HepG2 (cell line): ENCODE measurements at regions not wholly inside any gene's neighbourhood (a gene's known extent, or its start where the extent isn't known, plus 50 kb on each side); places are given as distances from the start of the nearest gene placed in this dataset.

Source experiments
- CEBPB ChIP-seq: IDR thresholded peaks from 2 replicates; pipeline ENCODE4 v1.6.1; 2011; ENCODE audit warnings: low read depth, low read length, improper control_type of control experiment, borderline replicate concordance
- EP300 ChIP-seq, 3 experiments: sonication (generic) in 1 of 3; formaldehyde crosslinking in 1 of 3; IDR thresholded peaks; 2 replicates each; pipeline versions ENCODE4 v1.5.1 to v1.6.1; 2011 to 2020; ENCODE audit warnings: low read depth in 2 of 3, low read length in 2 of 3, borderline replicate concordance in 1 of 3, improper control_type of control experiment in 1 of 3, mild to moderate bottlenecking in 1 of 3, missing genetic modification reagents in 1 of 3, moderate library complexity in 1 of 3
- POLR2A ChIP-seq, 2 experiments: IDR thresholded peaks; 2 replicates each; pipeline ENCODE4 v1.6.1; 2011; ENCODE audit warnings: low read depth in 2 of 2, low read length in 2 of 2, mild to moderate bottlenecking in 1 of 2, moderate library complexity in 1 of 2; ENCODE audit not compliant: insufficient read depth in 1 of 2
- ZFY ChIP-seq: sonication (generic); formaldehyde crosslinking; IDR thresholded peaks from 2 replicates; pipeline ENCODE4 v1.4.0; 2020; ENCODE audit warnings: missing genetic modification reagents
- TF ChIP-seq, protein P1 (sequence below): sonication (generic); formaldehyde crosslinking; IDR thresholded peaks from 2 replicates; pipeline ENCODE4 v1.9.0; 2021; ENCODE audit warnings: missing genetic modification reagents, borderline replicate concordance
- TF ChIP-seq, protein P2 (sequence below): sonication (generic); formaldehyde crosslinking; IDR thresholded peaks from 2 replicates; pipeline ENCODE4 v1.5.0; 2020; ENCODE audit warnings: mild to moderate bottlenecking, missing genetic modification reagents, moderate library complexity

DNA sequence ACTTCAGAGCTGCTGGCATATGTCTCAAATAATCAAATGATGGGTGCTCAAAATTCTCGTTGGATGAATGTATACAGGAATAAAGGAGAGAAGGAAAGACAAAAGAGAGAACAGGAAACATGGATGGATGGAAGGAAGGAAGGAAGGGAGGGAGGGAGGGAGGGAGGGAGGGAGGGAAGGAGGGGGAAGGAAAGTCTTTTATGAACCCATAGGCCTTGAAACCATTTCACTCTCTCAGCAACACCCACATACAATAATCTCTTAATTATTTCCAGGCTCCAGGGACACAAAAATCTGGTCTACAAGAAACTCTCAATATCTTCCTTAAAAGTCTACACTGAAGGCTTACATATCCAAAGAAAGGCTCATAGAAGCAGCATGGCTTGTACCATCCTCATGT, 363.4 kb upstream of the TMPO start:
- TF ChIP-seq, protein P1, sequence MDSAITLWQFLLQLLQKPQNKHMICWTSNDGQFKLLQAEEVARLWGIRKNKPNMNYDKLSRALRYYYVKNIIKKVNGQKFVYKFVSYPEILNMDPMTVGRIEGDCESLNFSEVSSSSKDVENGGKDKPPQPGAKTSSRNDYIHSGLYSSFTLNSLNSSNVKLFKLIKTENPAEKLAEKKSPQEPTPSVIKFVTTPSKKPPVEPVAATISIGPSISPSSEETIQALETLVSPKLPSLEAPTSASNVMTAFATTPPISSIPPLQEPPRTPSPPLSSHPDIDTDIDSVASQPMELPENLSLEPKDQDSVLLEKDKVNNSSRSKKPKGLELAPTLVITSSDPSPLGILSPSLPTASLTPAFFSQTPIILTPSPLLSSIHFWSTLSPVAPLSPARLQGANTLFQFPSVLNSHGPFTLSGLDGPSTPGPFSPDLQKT (CRISPR knock-in tag) = no peak
- TF ChIP-seq ZFY (CRISPR knock-in tag) (no peak), POLR2A (IDR thresholded peaks at IDR 0.05; ENCODE audit: insufficient read depth in 1 of 2, low read depth in 2 of 2, low read length in 2 of 2) (no peak), CEBPB (no peak), EP300 (IDR thresholded peaks at IDR 0.05; ENCODE audit: low read depth in 2 of 2, low read length in 2 of 2) (no peak), EP300 (CRISPR knock-in tag; IDR thresholded peaks at IDR 0.05; ENCODE audit: borderline replicate concordance) (no peak)
- TF ChIP-seq, protein P2, sequence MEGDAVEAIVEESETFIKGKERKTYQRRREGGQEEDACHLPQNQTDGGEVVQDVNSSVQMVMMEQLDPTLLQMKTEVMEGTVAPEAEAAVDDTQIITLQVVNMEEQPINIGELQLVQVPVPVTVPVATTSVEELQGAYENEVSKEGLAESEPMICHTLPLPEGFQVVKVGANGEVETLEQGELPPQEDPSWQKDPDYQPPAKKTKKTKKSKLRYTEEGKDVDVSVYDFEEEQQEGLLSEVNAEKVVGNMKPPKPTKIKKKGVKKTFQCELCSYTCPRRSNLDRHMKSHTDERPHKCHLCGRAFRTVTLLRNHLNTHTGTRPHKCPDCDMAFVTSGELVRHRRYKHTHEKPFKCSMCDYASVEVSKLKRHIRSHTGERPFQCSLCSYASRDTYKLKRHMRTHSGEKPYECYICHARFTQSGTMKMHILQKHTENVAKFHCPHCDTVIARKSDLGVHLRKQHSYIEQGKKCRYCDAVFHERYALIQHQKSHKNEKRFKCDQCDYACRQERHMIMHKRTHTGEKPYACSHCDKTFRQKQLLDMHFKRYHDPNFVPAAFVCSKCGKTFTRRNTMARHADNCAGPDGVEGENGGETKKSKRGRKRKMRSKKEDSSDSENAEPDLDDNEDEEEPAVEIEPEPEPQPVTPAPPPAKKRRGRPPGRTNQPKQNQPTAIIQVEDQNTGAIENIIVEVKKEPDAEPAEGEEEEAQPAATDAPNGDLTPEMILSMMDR = no peak
